ENCODE measurements at regions not wholly inside any gene's neighbourhood (a gene's known extent, or its start where the extent isn't known, plus 50 kb on each side); places are given as distances from the start of the nearest gene placed in this dataset.

DNA sequence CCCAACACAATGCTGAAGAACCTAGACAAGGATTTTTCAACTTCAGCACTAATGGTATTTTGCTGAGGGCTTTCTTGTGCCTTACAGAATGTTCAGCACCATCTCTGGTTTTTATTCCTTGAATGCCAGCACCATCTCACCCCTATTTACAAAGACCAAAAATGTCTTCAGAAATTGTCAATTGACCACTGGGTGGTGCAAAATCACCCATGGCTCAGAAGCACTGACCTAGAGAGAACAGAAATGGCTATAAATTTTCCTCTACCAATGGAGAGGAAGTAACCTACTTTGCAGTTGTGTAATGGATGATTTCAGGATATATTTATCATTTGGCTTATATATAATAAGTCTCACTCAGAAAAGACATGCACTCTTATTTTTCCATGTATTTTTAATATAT, 431.0 kb upstream of the IRAK1BP1 start:
- no peak for TF ChIP-seq EP300 (IDR thresholded peaks at IDR 0.05)
- TF ChIP-seq CTCF (IDR thresholded peaks at IDR 0.05), result no peak
- TF ChIP-seq POLR2AphosphoS5 (IDR thresholded peaks at IDR 0.05), result no peak
- TF ChIP-seq POLR2A (IDR thresholded peaks at IDR 0.05), result no peak
- intact Hi-C loops (cut with DNase I; ENCODE audit: low total_unique reads), result no loop called here
- Histone ChIP-seq H3K4me3 (no peak overlapping the region), H3K9me3 (no peaks in the 10 kb centered on the region), H3K4me1 (no peaks in the 10 kb centered on the region), H3K27ac (no peak overlapping the region), H3K27me3 (no peaks in the 10 kb centered on the region), H3K36me3 (no peaks in the 10 kb centered on the region)
- no peak for DNase-seq

GRCh38 chr6:78438135-78438534, 429.2 kb upstream of the IRAK1BP1 start:
- H3K4me3 ChIP-seq, result no peak overlapping the region
- whole genome bisulfite sequencing, 5 donors, result 56 to 67% (median 62%) methylated on average over 2 of the region's 2 CpGs
- no peak for DNase-seq
- intact Hi-C loops (cut with DNase I; ENCODE audit: low total_unique reads), result no loop called here
- H3K27ac ChIP-seq, result no peak overlapping the region
- no peaks in the 10 kb centered on the region for H3K4me1 ChIP-seq
- H3K27me3 ChIP-seq, result no peaks in the 10 kb centered on the region
- H3K36me3 ChIP-seq, result no peaks in the 10 kb centered on the region
- no peaks in the 10 kb centered on the region for H3K9me3 ChIP-seq
- TF ChIP-seq POLR2AphosphoS5 (IDR thresholded peaks at IDR 0.05), result no peak
- no peak for TF ChIP-seq CTCF (IDR thresholded peaks at IDR 0.05)
- TF ChIP-seq EP300 (IDR thresholded peaks at IDR 0.05), result no peak
- no peak for TF ChIP-seq POLR2A (IDR thresholded peaks at IDR 0.05)

- peaks cover 0 to 1% (median 0%) of the 10 kb centered on the region in 4 donors for H3K9me3 ChIP-seq
- TF ChIP-seq EP300 (IDR thresholded peaks at IDR 0.05) (no peak), CTCF (IDR thresholded peaks at IDR 0.05) (no peak), POLR2AphosphoS5 (IDR thresholded peaks at IDR 0.05) (no peak), POLR2A (IDR thresholded peaks at IDR 0.05) (no peak)
Measured at GRCh38 chr6:78460711-78461110, 406.6 kb upstream of the IRAK1BP1 start.

GRCh38 chr6:78462728-78463127, 404.6 kb upstream of the IRAK1BP1 start:
- peaks cover 0 to 12% (median 5%) of the 10 kb centered on the region in 4 donors for H3K9me3 ChIP-seq
- intact Hi-C loops (cut with DNase I; ENCODE audit: low total_unique reads), result no loop called here
- 79 to 87% (median 86%) methylated on average over 10 of the region's 10 CpGs for WGBS, 5 donors
- H3K4me1 ChIP-seq, result no peaks in the 10 kb centered on the region
- no peaks in the 10 kb centered on the region for H3K36me3 ChIP-seq
- no peak overlapping the region for H3K4me3 ChIP-seq
- H3K27me3 ChIP-seq, result no peaks in the 10 kb centered on the region
- H3K27ac ChIP-seq, result no peak overlapping the region
- TF ChIP-seq POLR2A (IDR thresholded peaks at IDR 0.05) (no peak), POLR2AphosphoS5 (IDR thresholded peaks at IDR 0.05) (no peak), EP300 (IDR thresholded peaks at IDR 0.05) (no peak), CTCF (IDR thresholded peaks at IDR 0.05) (no peak)
- no peak for DNase-seq

More at GRCh38 chr6:78460711-78461110, 406.6 kb upstream of the IRAK1BP1 start:
- Histone ChIP-seq H3K27me3 (no peaks in the 10 kb centered on the region), H3K27ac (no peak overlapping the region), H3K4me1 (no peaks in the 10 kb centered on the region), H3K4me3 (no peak overlapping the region), H3K36me3 (no peaks in the 10 kb centered on the region)
- DNase-seq, result no peak
- WGBS, 5 donors, result 65 to 74% (median 72%) methylated on average over 3 of the region's 3 CpGs
- intact Hi-C loops (cut with DNase I; ENCODE audit: low total_unique reads), result no loop called here
